Large intestine (tissue), 3 donors: ENCODE measurements at regions not wholly inside any gene's neighbourhood (a gene's known extent, or its start where the extent isn't known, plus 50 kb on each side); places are given as distances from the start of the nearest gene placed in this dataset.
A peak's percentile ranks its signal among the peaks of the same experiment; 100 is the strongest.

ENCODE experiments used
- DNase-seq, 2 donors: peaks; one replicate each; pipeline versions ENCODE4 v3.0.0 to v3.0.0-alpha.2; 2013
- H3K27ac ChIP-seq: one replicate; pipeline ENCODE4 v1.5.1; 2013; ENCODE audit warnings: low read length
- H3K27me3 ChIP-seq: 2 replicates; pipeline ENCODE4 v1.6.1; 2013; ENCODE audit warnings: low read length; ENCODE audit not compliant: control insufficient read depth, insufficient read depth
- H3K36me3 ChIP-seq: 2 replicates; pipeline ENCODE4 v1.6.1; 2013; ENCODE audit warnings: low read length; ENCODE audit not compliant: control insufficient read depth, insufficient read depth
- H3K4me1 ChIP-seq: one replicate; pipeline ENCODE4 v1.6.1; 2013; ENCODE audit warnings: low read length; ENCODE audit not compliant: control insufficient read depth, insufficient read depth
- H3K4me3 ChIP-seq: one replicate; pipeline ENCODE4 v1.5.1; 2013; ENCODE audit warnings: low read length
- H3K9me3 ChIP-seq: one replicate; pipeline ENCODE4 v1.6.1; 2013; ENCODE audit warnings: mild to moderate bottlenecking, low read depth, low read length, moderate library complexity; ENCODE audit not compliant: control insufficient read depth
- WGBS: methylation state at CpG from one replicate; pipeline ENCODE4 v1.1.5; 2013; ENCODE audit warnings: low lambda C conversion rate; ENCODE audit not compliant: insufficient coverage; 5-methylcytosine and 5-hydroxymethylcytosine counted together

DNA sequence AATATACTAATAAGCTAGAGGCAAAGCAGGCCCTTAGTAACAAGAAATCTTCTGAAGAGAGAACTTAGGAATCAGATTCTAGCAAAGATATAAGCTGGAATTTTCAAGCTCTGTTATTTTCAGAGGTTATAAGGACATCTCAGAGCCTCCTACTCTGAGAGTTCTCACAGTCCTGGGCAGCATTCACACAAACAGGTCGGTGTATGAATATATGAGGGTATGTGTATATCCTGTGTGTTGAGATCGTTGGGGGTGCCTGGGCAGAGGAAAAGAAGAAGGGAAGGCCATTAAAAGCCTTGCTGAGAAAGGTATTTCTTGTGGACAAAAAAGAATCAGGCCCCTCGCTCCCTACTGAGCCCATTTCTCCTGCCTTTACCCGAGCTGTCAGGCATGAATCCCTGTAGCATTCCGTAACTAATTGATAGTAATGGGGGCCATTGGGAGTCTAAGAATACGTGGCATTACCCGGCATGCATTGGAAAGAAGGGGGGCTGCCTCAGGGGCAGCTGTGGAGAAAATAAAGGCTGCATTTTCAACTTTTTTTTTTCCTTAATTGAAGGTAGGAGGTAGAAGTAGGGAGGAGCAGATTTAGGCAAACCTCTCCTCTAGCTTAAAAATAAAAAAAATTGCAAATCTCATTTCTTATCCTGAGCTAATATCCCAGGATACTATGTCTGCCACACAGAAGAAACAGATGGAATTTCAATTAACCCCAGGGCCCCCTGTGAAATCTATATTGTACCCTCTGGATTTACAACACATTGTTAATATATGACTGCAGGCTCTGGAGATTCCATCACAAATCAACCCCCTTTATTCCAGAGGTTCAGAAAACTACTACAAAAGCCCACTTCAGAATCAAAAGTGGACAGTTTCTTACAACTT lies 103.8 kb downstream of the GTPBP8 start:
- Histone ChIP-seq H3K27me3 (no peaks in the 10 kb centered on the region), H3K9me3 (no peaks in the 10 kb centered on the region), H3K4me3 (no peak overlapping the region), H3K4me1 (no peaks in the 10 kb centered on the region), H3K36me3 (no peaks in the 10 kb centered on the region), H3K27ac (no peak overlapping the region)
- no peak for DNase-seq
- 74% methylated on average over 6 of the region's 7 CpGs for WGBS

DNA sequence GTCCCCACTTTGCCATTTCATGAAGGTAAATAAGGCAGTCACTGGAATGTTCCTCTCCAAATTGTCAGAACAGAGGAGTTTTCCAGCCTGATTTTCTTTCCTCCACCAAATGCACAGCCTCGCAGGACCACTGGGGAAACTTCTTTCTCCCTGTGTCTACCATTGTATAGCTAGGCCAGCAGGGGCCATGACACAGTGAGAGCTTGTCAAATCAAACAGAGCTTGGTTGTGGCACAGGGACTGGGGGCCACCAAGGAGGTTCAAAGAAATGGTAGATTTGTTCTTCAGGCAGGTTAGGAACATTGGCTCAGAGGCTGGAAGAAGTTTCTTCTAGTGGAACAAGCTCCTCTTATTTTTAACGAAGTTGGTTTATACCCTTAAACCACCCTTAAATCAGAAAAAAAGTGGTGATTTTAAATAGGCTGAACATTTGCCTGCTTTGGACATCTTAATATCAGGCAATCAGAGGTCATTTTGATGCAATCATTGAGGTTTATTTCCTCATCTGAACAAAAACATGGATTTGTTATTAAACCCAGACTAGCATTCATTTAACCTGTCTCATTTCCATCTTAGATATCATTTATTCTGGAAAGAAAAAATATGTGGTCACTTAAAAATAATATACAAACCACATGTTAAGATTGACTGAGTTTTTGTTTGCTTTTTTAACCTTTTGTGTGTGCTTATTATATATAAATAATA lies 105.6 kb downstream of the GTPBP8 start:
- Histone ChIP-seq H3K27me3 (no peaks in the 10 kb centered on the region), H3K4me1 (no peaks in the 10 kb centered on the region), H3K36me3 (no peaks in the 10 kb centered on the region), H3K9me3 (no peaks in the 10 kb centered on the region), H3K4me3 (no peak overlapping the region), H3K27ac (no peak overlapping the region)
- no peak for DNase-seq
- no CpG with 5 or more reads among the region's 2 CpGs for WGBS

DNA sequence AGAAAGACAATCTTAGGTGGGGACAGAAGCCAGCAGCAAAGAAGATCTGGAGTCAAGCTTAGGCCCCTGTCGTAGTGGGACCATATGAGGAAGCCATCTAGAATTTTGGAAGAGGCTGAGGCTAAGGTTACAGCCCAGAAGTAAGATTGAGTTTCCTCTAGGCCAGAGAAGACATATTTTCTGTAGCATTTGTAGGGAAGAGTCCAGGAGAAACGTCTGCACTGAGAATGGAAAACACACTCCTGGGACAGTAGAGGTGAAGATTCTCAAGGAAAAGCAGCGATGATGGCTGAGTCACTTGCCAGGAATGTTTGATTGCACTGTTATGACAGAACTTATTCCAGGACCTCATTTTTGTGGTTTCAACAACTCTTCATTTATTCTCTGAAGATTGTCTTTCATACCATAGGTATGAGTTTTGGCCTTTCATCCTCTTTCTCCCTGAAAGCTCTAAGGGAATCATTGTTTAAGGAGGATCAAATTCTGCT lies 107.2 kb downstream of the GTPBP8 start:
- no peak for DNase-seq
- WGBS, result 80% methylated on average over 2 of the region's 3 CpGs
- Histone ChIP-seq H3K9me3 (no peaks in the 10 kb centered on the region), H3K4me3 (no peak overlapping the region), H3K36me3 (no peaks in the 10 kb centered on the region), H3K27me3 (no peaks in the 10 kb centered on the region), H3K4me1 (no peaks in the 10 kb centered on the region), H3K27ac (no peak overlapping the region)

DNA sequence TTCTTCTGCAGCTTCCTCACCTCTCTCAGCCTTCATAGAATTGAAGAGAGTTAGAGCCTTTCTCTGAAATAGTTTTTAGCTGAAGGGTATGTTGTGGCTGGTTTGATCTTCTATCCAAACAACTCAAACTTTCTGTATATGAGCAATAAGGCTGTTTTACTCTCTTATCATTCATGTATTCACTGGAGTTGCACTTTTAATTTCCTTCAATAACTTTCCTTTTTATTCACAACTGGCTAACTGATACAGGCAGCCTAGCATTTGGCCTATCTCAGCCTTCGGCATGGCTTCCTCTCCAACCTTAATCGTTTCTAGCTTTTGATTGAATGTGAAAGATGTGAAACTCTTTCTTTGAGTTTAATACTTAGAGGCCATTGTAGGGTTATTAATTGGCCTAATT lies 109.3 kb downstream of the GTPBP8 start:
- H3K9me3 ChIP-seq, result no peaks in the 10 kb centered on the region
- H3K4me3 ChIP-seq, result no peak overlapping the region
- H3K36me3 ChIP-seq, result no peaks in the 10 kb centered on the region
- no peak for DNase-seq
- 100% methylated on average over 1 of the region's 2 CpGs for WGBS
- H3K4me1 ChIP-seq, result no peaks in the 10 kb centered on the region
- H3K27me3 ChIP-seq, result no peaks in the 10 kb centered on the region
- H3K27ac ChIP-seq, result no peak overlapping the region

DNA sequence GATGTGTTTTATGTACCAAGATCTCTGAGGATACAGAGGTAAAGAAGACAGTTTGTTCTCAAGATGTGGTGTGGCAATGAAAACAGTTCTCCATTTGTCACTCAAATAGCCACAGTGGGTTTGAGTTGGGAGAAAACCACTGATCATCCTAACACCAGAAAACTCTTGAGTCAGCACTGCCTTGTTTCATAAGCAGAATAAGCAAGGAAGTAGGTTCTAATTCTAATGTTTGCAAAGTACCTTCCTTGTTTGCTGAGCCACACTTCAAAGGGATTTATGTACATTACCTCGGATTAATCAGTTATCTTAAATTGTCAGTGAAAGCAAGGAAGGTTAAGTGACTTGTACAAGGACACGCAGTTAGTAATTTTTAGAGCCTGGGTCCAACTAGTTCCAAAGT lies 107.8 kb upstream of the BOC start:
- no peak for DNase-seq
- Histone ChIP-seq H3K9me3 (no peaks in the 10 kb centered on the region), H3K4me1 (no peaks in the 10 kb centered on the region), H3K36me3 (no peaks in the 10 kb centered on the region), H3K4me3 (no peak overlapping the region), H3K27me3 (no peaks in the 10 kb centered on the region), H3K27ac (no peak overlapping the region)
- WGBS, result no CpG with 5 or more reads among the region's 2 CpGs

DNA sequence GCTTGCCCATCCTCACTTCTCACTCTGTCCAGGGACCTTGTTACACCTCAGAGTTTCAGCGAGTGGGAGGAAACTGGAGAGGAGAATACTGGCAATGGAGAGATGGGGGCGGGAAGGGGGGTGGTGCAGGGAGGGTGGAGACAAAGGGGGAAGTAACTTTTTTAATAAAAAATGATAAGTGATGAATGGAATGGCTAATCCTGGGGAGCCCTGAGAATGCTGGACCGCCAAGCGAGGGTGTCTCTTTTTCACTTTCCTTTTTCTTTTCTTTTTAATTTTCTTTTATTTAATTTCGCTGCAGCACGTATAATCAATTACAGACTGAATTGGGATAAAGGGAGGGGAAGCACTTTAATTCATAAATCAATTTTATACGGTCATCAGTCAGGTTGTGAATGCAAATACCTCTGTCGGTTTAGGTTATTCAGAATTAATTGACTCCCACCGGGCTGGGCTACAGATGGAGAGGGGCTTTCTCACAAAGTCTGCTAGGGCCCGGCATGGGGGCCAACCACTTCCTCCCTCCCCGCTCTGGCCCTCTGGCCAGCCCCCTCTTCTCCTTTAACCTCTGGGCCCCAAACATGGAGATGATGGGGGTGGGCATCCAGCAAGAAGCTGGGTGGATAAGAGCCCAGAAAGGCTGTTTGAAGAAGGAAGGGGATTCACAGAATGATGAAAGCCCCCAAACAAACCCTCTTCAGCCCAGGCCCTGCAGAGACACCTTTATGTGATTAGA lies 106.8 kb upstream of the BOC start:
- no peaks in the 10 kb centered on the region for H3K4me1 ChIP-seq
- no peak for DNase-seq
- H3K36me3 ChIP-seq, result no peaks in the 10 kb centered on the region
- H3K27me3 ChIP-seq, result no peaks in the 10 kb centered on the region
- H3K4me3 ChIP-seq, result no peak overlapping the region
- no peaks in the 10 kb centered on the region for H3K9me3 ChIP-seq
- no peak overlapping the region for H3K27ac ChIP-seq
- WGBS, result 81% methylated on average over 3 of the region's 11 CpGs

DNA sequence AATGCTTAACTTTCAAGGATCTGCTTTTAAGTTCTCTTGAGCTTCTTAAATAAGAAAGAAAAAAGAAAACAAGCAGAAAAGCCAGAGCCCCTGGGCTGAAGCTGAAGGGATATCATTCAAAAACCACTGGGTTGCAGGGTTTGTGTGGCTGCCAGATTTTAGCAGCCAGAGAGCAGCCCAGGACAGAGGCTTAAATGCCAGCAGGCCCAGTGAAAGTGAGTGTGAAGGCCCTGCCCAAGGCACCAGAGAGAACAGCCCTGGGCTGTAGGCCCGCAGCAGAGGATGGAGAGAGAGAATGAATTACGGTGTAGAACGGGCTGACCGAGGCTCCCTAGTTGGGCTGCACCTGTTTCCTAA lies 106.3 kb upstream of the BOC start:
- DNase-seq, result no peak
- Histone ChIP-seq H3K27me3 (no peaks in the 10 kb centered on the region), H3K4me3 (no peak overlapping the region), H3K36me3 (no peaks in the 10 kb centered on the region), H3K4me1 (no peaks in the 10 kb centered on the region), H3K9me3 (no peaks in the 10 kb centered on the region), H3K27ac (no peak overlapping the region)
- WGBS, result no CpG with 5 or more reads among the region's 4 CpGs

DNA sequence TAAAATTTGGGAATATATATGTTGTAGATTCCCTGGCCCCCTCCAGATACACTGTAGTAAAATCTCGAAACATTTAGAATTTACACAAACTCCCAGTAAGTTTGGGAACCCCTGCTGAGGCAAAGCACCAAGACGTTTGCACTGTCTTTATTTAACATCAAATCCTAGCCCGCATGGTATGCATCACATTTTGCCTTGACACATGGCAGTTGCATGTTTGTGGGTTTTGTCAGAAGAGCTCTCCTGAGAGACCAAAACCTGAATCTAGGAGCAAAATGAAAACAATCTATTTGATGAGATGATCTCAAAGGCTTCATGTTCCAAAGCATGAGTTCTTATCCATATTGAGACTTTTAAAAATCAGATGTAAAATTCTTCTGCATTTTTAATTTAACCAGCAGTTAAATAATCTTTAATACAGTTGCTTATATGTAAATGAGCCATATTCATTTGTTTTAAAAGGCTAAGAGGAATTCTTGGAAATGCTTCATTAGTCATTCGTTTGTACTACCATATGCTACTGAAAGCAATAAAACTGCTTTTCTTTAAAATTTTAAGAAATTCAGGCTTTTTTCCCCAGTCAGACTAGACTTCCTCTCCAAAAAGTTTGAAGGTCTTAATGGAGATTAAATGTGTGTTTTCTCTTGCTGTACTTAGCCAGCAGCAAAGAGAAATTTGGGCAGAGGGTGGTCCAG lies 105.2 kb upstream of the BOC start:
- Histone ChIP-seq H3K27me3 (no peaks in the 10 kb centered on the region), H3K4me1 (no peaks in the 10 kb centered on the region), H3K27ac (no peak overlapping the region), H3K9me3 (no peaks in the 10 kb centered on the region), H3K4me3 (no peak overlapping the region), H3K36me3 (no peaks in the 10 kb centered on the region)
- no peak for DNase-seq
- no CpG with 5 or more reads among the region's 4 CpGs for WGBS

DNA sequence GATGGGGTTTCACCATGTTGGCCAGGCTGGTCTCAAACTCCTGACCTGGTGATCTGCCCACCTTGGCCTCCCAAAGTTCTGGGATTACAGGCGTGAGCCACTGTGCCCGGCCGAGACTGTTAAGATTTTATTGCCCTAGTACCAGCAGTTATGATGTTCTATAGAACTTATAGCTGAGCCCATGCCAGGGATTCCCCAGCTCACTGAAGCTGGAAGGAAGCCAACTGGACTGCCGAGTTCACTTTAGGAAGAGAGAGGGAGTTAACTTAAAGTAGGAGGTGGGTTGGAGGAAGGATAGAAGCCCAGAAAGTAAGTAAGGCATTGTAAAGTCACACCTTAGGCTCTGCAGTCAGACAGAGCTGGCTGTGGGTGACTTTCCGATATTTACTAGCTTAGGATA lies 101.1 kb upstream of the BOC start:
- no peak overlapping the region for H3K27ac ChIP-seq
- H3K9me3 ChIP-seq, result no peaks in the 10 kb centered on the region
- DNase-seq, result peak; percentile 12 to 30
- no peaks in the 10 kb centered on the region for H3K4me1 ChIP-seq
- no CpG with 5 or more reads among the region's 5 CpGs for WGBS
- no peak overlapping the region for H3K4me3 ChIP-seq
- no peaks in the 10 kb centered on the region for H3K27me3 ChIP-seq
- H3K36me3 ChIP-seq, result no peaks in the 10 kb centered on the region
